Head of caudate nucleus (tissue), 42 donors: ENCODE measurements at regions not wholly inside any gene's neighbourhood (a gene's known extent, or its start where the extent isn't known, plus 50 kb on each side); places are given as distances from the start of the nearest gene placed in this dataset.
"Not testable (repeated sequence)": the region's sequence is repeated elsewhere in the genome, so short reads cannot be mapped to it uniquely, and the experiment has no call there.

Experiments used
- DNase-seq, 42 donors: peaks; one replicate each; pipeline versions ENCODE4 v3.0.0 to v3.0.0-alpha.2; 2020 to 2021; ENCODE audit warnings: mixed read lengths in 7 of 42
- intact Hi-C: fragments of 100-400 bp; cut with DNase I; formaldehyde crosslinking; loops from one replicate; pipeline ENCODE4 v1.15.0; 2022

DNA sequence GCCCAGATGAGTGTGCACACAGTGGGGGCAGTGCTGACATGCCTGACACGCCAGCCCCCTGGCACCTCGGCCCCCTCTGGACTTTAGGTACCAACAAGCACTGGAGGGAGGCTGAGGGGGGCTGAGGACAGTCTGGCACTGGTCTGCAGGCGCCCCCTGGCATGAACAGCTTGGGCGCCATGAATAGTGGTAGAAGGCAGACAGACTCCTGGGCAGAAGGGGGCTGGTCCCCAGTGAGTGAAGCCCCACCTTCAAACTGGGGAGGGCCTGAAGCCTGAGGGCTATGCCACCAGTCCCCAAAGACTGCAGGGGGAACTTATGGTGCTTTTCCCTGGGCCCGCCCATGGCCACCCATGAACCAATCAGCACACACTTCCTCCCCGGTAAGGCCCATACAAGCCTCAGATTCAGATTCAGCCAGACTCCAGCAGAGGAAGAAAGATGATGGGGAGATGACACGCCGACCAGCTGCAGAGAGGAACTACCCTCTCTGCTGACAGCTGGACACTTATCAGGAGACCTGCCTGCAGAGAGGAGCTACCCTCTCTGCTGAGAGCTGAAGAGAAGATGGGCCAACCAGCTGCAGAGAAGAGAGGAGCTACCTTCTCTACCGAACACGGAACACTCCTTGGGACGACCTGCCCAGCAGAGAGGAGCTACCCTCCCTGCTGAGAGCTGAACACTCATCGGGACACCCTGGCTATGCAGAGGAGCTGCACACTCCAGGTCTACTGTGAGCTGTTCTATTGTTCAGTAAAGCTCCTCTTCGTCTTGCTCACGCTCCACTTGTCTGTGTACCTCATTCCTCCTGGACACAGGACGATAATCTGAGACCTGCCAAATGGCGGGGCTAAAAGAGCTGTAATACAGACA is 324.5 kb downstream of the PCNX1 start:
- DNase-seq = peak in 2 of 42 donors; percentile 34 to 37
- intact Hi-C loops = no loop called here

DNA sequence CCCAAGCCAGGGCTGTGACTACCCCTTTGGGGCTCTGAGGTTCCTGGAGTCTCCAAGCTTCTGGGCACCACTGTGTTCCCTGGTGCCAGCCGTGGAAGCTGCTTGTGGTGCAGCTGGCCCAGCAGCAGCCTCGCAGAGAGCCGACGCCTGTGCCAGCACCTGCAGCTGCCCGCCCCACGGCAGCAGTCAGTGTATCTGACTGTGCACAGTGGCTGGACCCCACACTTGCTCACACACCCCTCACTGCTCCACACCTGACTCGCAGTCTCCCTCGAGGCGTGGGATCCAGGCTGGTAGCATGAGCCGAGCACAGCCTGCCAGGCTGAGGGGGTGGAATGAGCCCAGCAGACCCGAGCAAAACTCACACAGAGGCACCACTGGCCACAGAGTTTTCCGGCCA is 325.2 kb downstream of the PCNX1 start:
- DNase-seq = no peak
- intact Hi-C loops = no loop called here

- peak in 40 of 42 donors; percentile 18 to 74 (median 50) for DNase-seq
- intact Hi-C loops = no loop called here
Observed at GRCh38 chr14:71235875-71236274, 328.6 kb downstream of the PCNX1 start.

- peak in 5 of 42 donors; percentile 18 to 58 (median 27) for DNase-seq
- intact Hi-C loops = no loop called here
Observed at GRCh38 chr14:71236487-71236886, 329.2 kb downstream of the PCNX1 start.

- intact Hi-C loops = no loop called here
- no peak for DNase-seq
Observed at GRCh38 chr14:71237556-71237955, 330.3 kb downstream of the PCNX1 start.

GRCh38 chr14:71238835-71239234 is 331.6 kb downstream of the PCNX1 start:
- intact Hi-C loops = no loop called here
- DNase-seq = no peak

- intact Hi-C loops = no loop called here
- DNase-seq = no peak
Observed at GRCh38 chr14:71240171-71240570, 332.9 kb downstream of the PCNX1 start.

- intact Hi-C loops = no loop called here
- DNase-seq = no peak
Observed at GRCh38 chr14:71240866-71241520, 333.7 kb downstream of the PCNX1 start.

- DNase-seq = peak in 1 of 42 donors; percentile 6
- intact Hi-C loops = no loop called here
Observed at GRCh38 chr14:71242237-71242748, 335.0 kb downstream of the PCNX1 start.

DNA sequence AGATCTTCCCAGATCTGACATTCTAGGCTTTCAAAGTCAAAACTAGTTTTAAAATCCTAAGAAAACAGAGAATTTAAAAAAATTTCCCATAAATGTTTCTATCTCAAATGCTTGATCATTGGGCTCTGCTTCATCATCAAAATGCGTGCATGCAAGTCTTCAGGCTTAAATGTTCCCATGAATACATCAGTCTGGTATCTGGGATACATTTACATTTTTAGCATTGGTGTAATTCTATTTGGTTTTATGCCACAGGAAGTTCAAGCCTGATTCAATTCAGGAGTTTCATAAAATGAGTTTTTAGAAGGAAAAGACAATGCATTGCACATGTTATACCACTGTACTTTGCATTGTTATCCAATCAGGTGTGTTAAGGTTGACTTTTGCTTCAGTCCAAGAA is 336.4 kb downstream of the PCNX1 start:
- intact Hi-C loops = no loop called here
- no peak for DNase-seq

DNA sequence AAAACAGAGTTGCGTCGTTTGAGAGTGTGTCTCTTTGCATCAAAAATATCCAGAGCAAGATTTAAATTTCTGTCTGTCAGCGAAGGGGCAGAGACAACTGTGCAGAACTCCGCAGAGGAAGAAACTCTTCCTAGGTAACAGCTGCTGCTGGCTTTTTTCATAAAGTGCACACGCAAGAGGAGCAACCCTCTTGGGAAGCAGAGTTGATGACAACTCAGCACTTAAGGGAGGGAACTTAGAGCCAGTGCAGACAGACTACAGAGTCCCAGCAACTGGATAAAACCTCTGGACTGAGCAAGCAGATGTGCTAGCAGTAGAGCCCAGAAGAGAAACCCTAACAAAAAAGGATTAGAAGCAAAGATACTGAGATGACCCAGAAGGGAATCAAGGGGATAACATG is 337.1 kb downstream of the PCNX1 start:
- intact Hi-C loops = no loop called here
- no peak for DNase-seq

GRCh38 chr14:71245659-71246361 is 338.6 kb downstream of the PCNX1 start:
- intact Hi-C loops = no loop called here
- no peak for DNase-seq

DNA sequence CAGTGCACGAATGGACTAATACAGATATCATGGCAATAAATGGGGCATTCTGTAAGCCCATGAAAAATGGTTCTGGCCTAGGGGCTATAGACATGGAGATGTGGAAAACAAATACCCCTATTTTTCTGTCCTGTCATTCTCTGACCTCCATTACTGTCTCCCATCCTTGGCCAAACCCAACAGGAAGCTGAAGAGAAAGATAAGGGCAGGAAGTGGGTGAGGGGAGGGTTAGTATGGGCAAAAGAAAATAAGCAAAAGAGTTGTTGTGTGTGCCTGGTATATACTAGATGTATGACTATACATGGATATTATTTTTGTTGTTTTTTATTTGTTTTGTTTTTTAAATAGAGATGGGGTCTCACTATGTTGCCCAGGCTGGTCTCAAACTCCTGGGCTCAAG is 339.3 kb downstream of the PCNX1 start:
- no peak for DNase-seq
- intact Hi-C loops = no loop called here

DNA sequence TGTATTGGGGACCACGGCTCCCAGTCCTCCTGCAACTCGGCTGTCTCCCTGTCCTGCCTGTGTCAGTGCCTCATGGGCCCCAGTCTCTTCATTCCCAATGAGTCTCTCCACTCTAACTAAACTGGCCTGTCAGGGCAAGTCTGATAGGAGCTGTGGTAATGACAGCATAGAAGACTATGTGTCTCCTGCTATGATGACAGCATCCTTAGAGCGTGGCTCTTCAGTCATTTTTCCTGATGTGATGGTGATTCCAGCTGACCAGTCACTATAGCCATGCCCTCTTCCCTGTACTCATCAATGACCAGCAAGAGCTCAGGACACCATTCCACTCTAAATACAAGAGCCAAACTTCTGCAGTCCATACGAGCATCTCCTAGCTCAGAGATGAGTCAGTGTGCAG is 339.8 kb downstream of the PCNX1 start:
- DNase-seq = no peak
- intact Hi-C loops = no loop called here

DNA sequence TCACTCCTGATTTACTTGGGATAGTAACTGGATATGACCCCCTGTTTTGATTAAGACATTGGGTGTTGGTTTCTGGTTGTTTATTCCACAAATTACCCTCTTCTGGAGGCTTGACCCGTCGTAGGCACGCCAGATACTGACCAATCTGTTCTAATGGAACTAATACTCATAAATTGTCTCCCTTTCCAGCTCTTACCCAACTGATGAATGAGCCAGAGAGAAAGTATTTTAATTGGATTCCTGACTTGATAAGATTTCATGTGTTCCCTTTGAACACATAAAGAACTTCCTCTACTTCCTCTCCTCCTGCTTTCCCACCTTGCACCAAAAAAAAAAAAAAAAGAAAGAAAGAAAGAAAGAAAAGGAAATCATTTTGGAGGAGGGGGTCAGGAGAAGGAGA is 340.9 kb downstream of the PCNX1 start:
- intact Hi-C loops = no loop called here
- DNase-seq = no peak

GRCh38 chr14:71250347-71250746 is 343.1 kb downstream of the PCNX1 start:
- intact Hi-C loops = no loop called here
- DNase-seq = no peak

- DNase-seq = no peak
- intact Hi-C loops = no loop called here
Observed at GRCh38 chr14:71250791-71251190, 343.5 kb downstream of the PCNX1 start.

- intact Hi-C loops = not testable (repeated sequence)
Observed at GRCh38 chr14:71254091-71254719, 346.9 kb downstream of the PCNX1 start.

GRCh38 chr14:71261206-71261605 is 353.9 kb downstream of the PCNX1 start:
- intact Hi-C loops = no loop called here
- DNase-seq = no peak

More at GRCh38 chr14:71254091-71254719, 346.9 kb downstream of the PCNX1 start:
- not testable (repeated sequence) for DNase-seq
